ENCODE measurements at regions not wholly inside any gene's neighbourhood (a gene's known extent, or its start where the extent isn't known, plus 50 kb on each side); places are given as distances from the start of the nearest gene placed in this dataset.
A peak's percentile ranks its signal among the peaks of the same experiment; 100 is the strongest.

- no peak for DNase-seq
Measured at GRCh38 chr13:73740666-73741065, 393.5 kb downstream of the KLF12 start.

- DNase-seq = no peak
Measured at GRCh38 chr13:73739394-73739793, 394.8 kb downstream of the KLF12 start.

- DNase-seq = no peak
Measured at GRCh38 chr13:73738626-73739025, 395.6 kb downstream of the KLF12 start.

GRCh38 chr13:73737214-73737613 lies 397.0 kb downstream of the KLF12 start:
- DNase-seq = no peak

- DNase-seq = no peak
Measured at GRCh38 chr13:73733706-73734105, 400.5 kb downstream of the KLF12 start.

- DNase-seq = no peak
Measured at GRCh38 chr13:73732350-73732749, 401.9 kb downstream of the KLF12 start.

- DNase-seq = no peak
Measured at GRCh38 chr13:73731564-73731963, 402.6 kb downstream of the KLF12 start.

- no peak for DNase-seq
Measured at GRCh38 chr13:73730014-73730413, 404.2 kb downstream of the KLF12 start.

- no peak for DNase-seq
Measured at GRCh38 chr13:73729046-73729445, 405.2 kb downstream of the KLF12 start.

- peak; percentile 68 for DNase-seq
Measured at GRCh38 chr13:73722120-73722519, 412.1 kb downstream of the KLF12 start.

GRCh38 chr13:73721571-73721970 lies 412.6 kb downstream of the KLF12 start:
- DNase-seq = no peak

- DNase-seq = no peak
Measured at GRCh38 chr13:73720216-73720840, 413.9 kb downstream of the KLF12 start.

- DNase-seq = no peak
Measured at GRCh38 chr13:73718246-73718645, 416.0 kb downstream of the KLF12 start.

GRCh38 chr13:73717632-73718031 lies 416.6 kb downstream of the KLF12 start:
- peak; percentile 45 for DNase-seq

- DNase-seq = peak; percentile 27
Measured at GRCh38 chr13:73715911-73716510, 418.2 kb downstream of the KLF12 start.

- peak; percentile 82 for DNase-seq
Measured at GRCh38 chr13:73715114-73715910, 418.9 kb downstream of the KLF12 start.

- peak; percentile 19 for DNase-seq
Measured at GRCh38 chr13:73714522-73714921, 419.7 kb downstream of the KLF12 start.

- DNase-seq = peak; percentile 66
Measured at GRCh38 chr13:73708393-73708985, 425.7 kb downstream of the KLF12 start.

- DNase-seq = no peak
Measured at GRCh38 chr13:73704587-73704986, 429.6 kb downstream of the KLF12 start.

- no peak for DNase-seq
Measured at GRCh38 chr13:73703606-73704005, 430.6 kb downstream of the KLF12 start.

- peak; percentile 45 for DNase-seq
Measured at GRCh38 chr13:73702419-73703071, 431.7 kb downstream of the KLF12 start.

- DNase-seq = no peak
Measured at GRCh38 chr13:73701160-73701559, 433.0 kb downstream of the KLF12 start.

- no peak for DNase-seq
Measured at GRCh38 chr13:73698859-73699258, 435.3 kb downstream of the KLF12 start.

Measured in activated CD4-positive, alpha-beta T cell treated with anti-CD3 and anti-CD28 coated beads, Interleukin-2, Interleukin-6, amounts not matched to agents 100 ng/mL and 50 ng/mL, durations not matched to agents 16 hours and 8 hours (primary cell).